Transverse colon (tissue), 4 donors: ENCODE measurements at regions not wholly inside any gene's neighbourhood (a gene's known extent, or its start where the extent isn't known, plus 50 kb on each side); places are given as distances from the start of the nearest gene placed in this dataset.

Source experiments
- CTCF ChIP-seq, 5 experiments: fragments of 200-600 bp in 3 of 5; fragments of 450-650 bp in 2 of 5; sonication (generic) in 3 of 5; IDR thresholded peaks; 1 replicate in 2 of 5; 2 replicates in 3 of 5; pipeline ENCODE4 v1.5.1; 2016 to 2017; ENCODE audit warnings: antibody characterized with exemption in 5 of 5, inconsistent platforms in 3 of 5, mild to moderate bottlenecking in 2 of 5, moderate library complexity in 1 of 5
- EP300 ChIP-seq: sonication (generic); formaldehyde crosslinking; IDR thresholded peaks from one replicate; pipeline ENCODE4 v1.6.1; 2017; ENCODE audit warnings: antibody characterized with exemption, low read depth
- POLR2A ChIP-seq: fragments of 450-650 bp; IDR thresholded peaks from one replicate; pipeline ENCODE4 v1.6.1; 2016; ENCODE audit warnings: antibody characterized with exemption, mild to moderate bottlenecking, moderate library complexity
- POLR2AphosphoS5 ChIP-seq, 3 donors: sonication (generic); formaldehyde crosslinking; IDR thresholded peaks; one replicate each; pipeline ENCODE4 v1.6.1; 2016; ENCODE audit warnings: antibody characterized with exemption in 3 of 3

- TF ChIP-seq CTCF (IDR thresholded peaks at IDR 0.05) = no peak
- TF ChIP-seq POLR2AphosphoS5 (IDR thresholded peaks at IDR 0.05) = no peak
- TF ChIP-seq POLR2A = no peak
- no peak for TF ChIP-seq EP300
Observed at GRCh38 chr20:4574356-4574690, 111.9 kb upstream of the PRNP start.
